HG03097 (cell line): ENCODE measurements at regions not wholly inside any gene's neighbourhood (a gene's known extent, or its start where the extent isn't known, plus 50 kb on each side); places are given as distances from the start of the nearest gene placed in this dataset.
"Not testable (repeated sequence)": the region's sequence is repeated elsewhere in the genome, so short reads cannot be mapped to it uniquely, and the experiment has no call there.

ENCODE experiments used
- ATAC-seq: cut with Tn5 transposase; IDR thresholded peaks from one replicate; pipeline ENCODE4 v1.9.1; 2021; ENCODE audit not compliant: unreplicated experiment, low FRiP score

GRCh38 chr13:109983447-109983846 is 197.1 kb upstream of the IRS2 start:
- ATAC-seq: no peak

- ATAC-seq: no peak
Observed at GRCh38 chr13:109981000-109981399, 194.6 kb upstream of the IRS2 start.

GRCh38 chr13:109979676-109980075 is 193.3 kb upstream of the IRS2 start:
- ATAC-seq: not testable (repeated sequence)

GRCh38 chr13:109979228-109979627 is 192.8 kb upstream of the IRS2 start:
- no peak for ATAC-seq

- no peak for ATAC-seq
Observed at GRCh38 chr13:109977212-109977968, 191.0 kb upstream of the IRS2 start.

- ATAC-seq: no peak
Observed at GRCh38 chr13:109976206-109976997, 190.0 kb upstream of the IRS2 start.

- no peak for ATAC-seq
Observed at GRCh38 chr13:109974354-109974753, 188.0 kb upstream of the IRS2 start.

- ATAC-seq: no peak
Observed at GRCh38 chr13:109973279-109973678, 186.9 kb upstream of the IRS2 start.

- no peak for ATAC-seq
Observed at GRCh38 chr13:109971456-109972090, 185.2 kb upstream of the IRS2 start.

- no peak for ATAC-seq
Observed at GRCh38 chr13:109971006-109971405, 184.6 kb upstream of the IRS2 start.

GRCh38 chr13:109968876-109969577 is 182.6 kb upstream of the IRS2 start:
- ATAC-seq: no peak

GRCh38 chr13:109963960-109964563 is 177.7 kb upstream of the IRS2 start:
- ATAC-seq: no peak

- ATAC-seq: no peak
Observed at GRCh38 chr13:109963384-109963783, 177.0 kb upstream of the IRS2 start.

- no peak for ATAC-seq
Observed at GRCh38 chr13:109959903-109960302, 173.5 kb upstream of the IRS2 start.

- ATAC-seq: no peak
Observed at GRCh38 chr13:109957875-109958274, 171.5 kb upstream of the IRS2 start.

GRCh38 chr13:109955598-109955997 is 169.2 kb upstream of the IRS2 start:
- ATAC-seq: no peak

- ATAC-seq: no peak
Observed at GRCh38 chr13:109954441-109954840, 168.1 kb upstream of the IRS2 start.

GRCh38 chr13:109951491-109951890 is 165.1 kb upstream of the IRS2 start:
- no peak for ATAC-seq

- ATAC-seq: no peak
Observed at GRCh38 chr13:109949397-109949796, 163.0 kb upstream of the IRS2 start.

GRCh38 chr13:109947006-109947405 is 160.6 kb upstream of the IRS2 start:
- ATAC-seq: no peak
